ENCODE measurements at regions not wholly inside any gene's neighbourhood (a gene's known extent, or its start where the extent isn't known, plus 50 kb on each side); places are given as distances from the start of the nearest gene placed in this dataset.

DNA sequence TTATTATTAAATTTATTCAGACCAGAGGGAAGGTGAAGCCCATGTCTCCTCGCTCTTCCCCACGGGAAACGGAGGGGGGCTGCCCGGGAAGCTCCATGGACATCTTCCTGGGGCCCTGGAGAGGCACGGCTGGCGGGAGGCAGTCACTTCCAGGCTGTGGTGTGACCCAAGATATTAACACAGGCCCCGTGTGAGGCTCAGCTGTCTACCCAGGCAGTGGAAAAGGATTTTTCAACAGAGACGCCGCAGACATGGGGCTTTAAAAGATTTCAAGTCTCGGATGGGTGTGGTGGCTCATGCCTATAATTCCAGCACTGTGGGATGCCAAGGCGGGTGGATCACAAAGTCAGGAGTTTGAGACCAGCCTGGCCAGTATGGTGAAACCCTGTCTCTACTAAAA lies 117.9 kb downstream of the ERMARD start:
- no peaks in the 10 kb centered on the region for H3K36me3 ChIP-seq (replicated peaks in 1 of 2; ENCODE audit: control insufficient read depth in 1 of 2, insufficient read depth in 2 of 2, low read length in 2 of 2)
- intact Hi-C loops (cut with micrococcal nuclease) = no loop called here
- no peak for DNase-seq
- no peak overlapping the region for H3K9ac ChIP-seq (ENCODE audit: insufficient read depth, low read length, poor library complexity, severe bottlenecking)
- H3K27ac Mint-ChIP-seq = no peak overlapping the region
- no peak overlapping the region for H3K27ac ChIP-seq (ENCODE audit: low read depth in 1 of 2, low read length in 2 of 2)
- no peak overlapping the region for H3K4me3 Mint-ChIP-seq
- H3K27me3 Mint-ChIP-seq (ENCODE audit: low read depth in 3 of 3) = peaks cover 0 to 1% (median under 1%) of the 10 kb centered on the region in 3 donors
- H3K4me3 ChIP-seq (replicated peaks in 1 of 3; ENCODE audit: low read depth in 2 of 3, low read length in 3 of 3) = no peak overlapping the region
- no peaks in the 10 kb centered on the region for H3K4me1 Mint-ChIP-seq
- H3K9me3 ChIP-seq (replicated peaks in 1 of 2; ENCODE audit: control insufficient read depth in 1 of 2, insufficient read depth in 1 of 2, low read length in 2 of 2) = no peaks in the 10 kb centered on the region
- no peaks in the 10 kb centered on the region for H4K20me1 ChIP-seq (ENCODE audit: insufficient read depth, low read length)
- H3K4me2 ChIP-seq (replicated peaks; ENCODE audit: extremely low read depth, low read length, poor library complexity, severe bottlenecking) = no peak overlapping the region
- no peak overlapping the region for H2AFZ ChIP-seq (ENCODE audit: insufficient read depth, low read depth, low read length, poor library complexity, severe bottlenecking)
- peaks cover 0 to 3% (median 0%) of the 10 kb centered on the region in 7 donors for H3K9me3 Mint-ChIP-seq
- no peaks in the 10 kb centered on the region for H3K79me2 ChIP-seq (ENCODE audit: insufficient read depth, low read length)
- TF ChIP-seq, protein P1, sequence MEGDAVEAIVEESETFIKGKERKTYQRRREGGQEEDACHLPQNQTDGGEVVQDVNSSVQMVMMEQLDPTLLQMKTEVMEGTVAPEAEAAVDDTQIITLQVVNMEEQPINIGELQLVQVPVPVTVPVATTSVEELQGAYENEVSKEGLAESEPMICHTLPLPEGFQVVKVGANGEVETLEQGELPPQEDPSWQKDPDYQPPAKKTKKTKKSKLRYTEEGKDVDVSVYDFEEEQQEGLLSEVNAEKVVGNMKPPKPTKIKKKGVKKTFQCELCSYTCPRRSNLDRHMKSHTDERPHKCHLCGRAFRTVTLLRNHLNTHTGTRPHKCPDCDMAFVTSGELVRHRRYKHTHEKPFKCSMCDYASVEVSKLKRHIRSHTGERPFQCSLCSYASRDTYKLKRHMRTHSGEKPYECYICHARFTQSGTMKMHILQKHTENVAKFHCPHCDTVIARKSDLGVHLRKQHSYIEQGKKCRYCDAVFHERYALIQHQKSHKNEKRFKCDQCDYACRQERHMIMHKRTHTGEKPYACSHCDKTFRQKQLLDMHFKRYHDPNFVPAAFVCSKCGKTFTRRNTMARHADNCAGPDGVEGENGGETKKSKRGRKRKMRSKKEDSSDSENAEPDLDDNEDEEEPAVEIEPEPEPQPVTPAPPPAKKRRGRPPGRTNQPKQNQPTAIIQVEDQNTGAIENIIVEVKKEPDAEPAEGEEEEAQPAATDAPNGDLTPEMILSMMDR (IDR thresholded peaks at IDR 0.05) = no peak
- no peaks in the 10 kb centered on the region for H3K4me1 ChIP-seq (ENCODE audit: control insufficient read depth in 1 of 2, insufficient read depth in 2 of 2, low read length in 2 of 2)
- H3K27me3 ChIP-seq (ENCODE audit: control insufficient read depth in 2 of 2, insufficient read depth in 2 of 2, low read length in 2 of 2) = no peaks in the 10 kb centered on the region
- no peaks in the 10 kb centered on the region for H3K36me3 Mint-ChIP-seq
- 96% methylated on average over 9 of the region's 11 CpGs for WGBS (ENCODE audit: insufficient coverage)

DNA sequence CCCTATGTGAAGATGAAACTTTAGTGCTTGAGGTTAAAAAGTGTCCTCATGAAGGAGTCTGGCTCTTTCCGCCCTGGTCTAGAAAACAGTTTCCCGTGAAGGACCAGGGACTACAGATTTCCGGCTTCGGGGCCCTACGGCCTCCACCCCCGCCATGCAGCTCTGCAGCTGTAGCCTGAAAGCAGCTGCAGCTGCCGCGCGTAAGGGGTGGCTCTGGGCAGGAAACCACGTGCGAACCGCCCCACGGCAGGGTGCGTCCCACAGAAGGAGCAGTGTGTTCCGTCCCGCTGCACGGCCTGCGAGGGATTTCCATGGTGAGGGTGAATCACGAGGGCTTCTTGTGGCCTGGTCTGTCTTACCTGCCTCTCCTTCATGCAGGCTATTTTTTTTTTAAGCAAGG lies 117.0 kb downstream of the ERMARD start:
- intact Hi-C loops (cut with micrococcal nuclease) = no loop called here
- Histone ChIP-seq H3K9me3 (replicated peaks in 1 of 2; ENCODE audit: control insufficient read depth in 1 of 2, insufficient read depth in 1 of 2, low read length in 2 of 2) (peaks cover 0 to 5% of the 10 kb centered on the region in 2 donors), H2AFZ (ENCODE audit: insufficient read depth, low read depth, low read length, poor library complexity, severe bottlenecking) (no peak overlapping the region), H3K4me1 (ENCODE audit: control insufficient read depth in 1 of 2, insufficient read depth in 2 of 2, low read length in 2 of 2) (no peaks in the 10 kb centered on the region), H3K79me2 (ENCODE audit: insufficient read depth, low read length) (no peaks in the 10 kb centered on the region), H3K36me3 (replicated peaks in 1 of 2; ENCODE audit: control insufficient read depth in 1 of 2, insufficient read depth in 2 of 2, low read length in 2 of 2) (no peaks in the 10 kb centered on the region), H3K27ac (ENCODE audit: low read depth in 1 of 2, low read length in 2 of 2) (no peak overlapping the region), H3K4me3 (replicated peaks in 1 of 3; ENCODE audit: low read depth in 2 of 3, low read length in 3 of 3) (no peak overlapping the region), H4K20me1 (ENCODE audit: insufficient read depth, low read length) (no peaks in the 10 kb centered on the region), H3K9ac (ENCODE audit: insufficient read depth, low read length, poor library complexity, severe bottlenecking) (no peak overlapping the region), H3K27me3 (ENCODE audit: control insufficient read depth in 2 of 2, insufficient read depth in 2 of 2, low read length in 2 of 2) (no peaks in the 10 kb centered on the region), H3K4me2 (replicated peaks; ENCODE audit: extremely low read depth, low read length, poor library complexity, severe bottlenecking) (no peak overlapping the region)
- H3K27ac Mint-ChIP-seq = no peak overlapping the region
- peaks cover 0 to 1% (median 1%) of the 10 kb centered on the region in 3 donors for H3K27me3 Mint-ChIP-seq (ENCODE audit: low read depth in 3 of 3)
- H3K36me3 Mint-ChIP-seq = no peaks in the 10 kb centered on the region
- peaks cover 0 to 4% (median 1%) of the 10 kb centered on the region in 7 donors for H3K9me3 Mint-ChIP-seq
- DNase-seq = no peak
- TF ChIP-seq, protein P1 (IDR thresholded peaks at IDR 0.05) = no peak
- 20% methylated on average over 13 of the region's 19 CpGs for WGBS (ENCODE audit: insufficient coverage)
- no peak overlapping the region for H3K4me3 Mint-ChIP-seq
- H3K4me1 Mint-ChIP-seq = no peaks in the 10 kb centered on the region

Measured in CD14-positive monocyte (primary cell).